ENCODE measurements at regions not wholly inside any gene's neighbourhood (a gene's known extent, or its start where the extent isn't known, plus 50 kb on each side); places are given as distances from the start of the nearest gene placed in this dataset.

DNA sequence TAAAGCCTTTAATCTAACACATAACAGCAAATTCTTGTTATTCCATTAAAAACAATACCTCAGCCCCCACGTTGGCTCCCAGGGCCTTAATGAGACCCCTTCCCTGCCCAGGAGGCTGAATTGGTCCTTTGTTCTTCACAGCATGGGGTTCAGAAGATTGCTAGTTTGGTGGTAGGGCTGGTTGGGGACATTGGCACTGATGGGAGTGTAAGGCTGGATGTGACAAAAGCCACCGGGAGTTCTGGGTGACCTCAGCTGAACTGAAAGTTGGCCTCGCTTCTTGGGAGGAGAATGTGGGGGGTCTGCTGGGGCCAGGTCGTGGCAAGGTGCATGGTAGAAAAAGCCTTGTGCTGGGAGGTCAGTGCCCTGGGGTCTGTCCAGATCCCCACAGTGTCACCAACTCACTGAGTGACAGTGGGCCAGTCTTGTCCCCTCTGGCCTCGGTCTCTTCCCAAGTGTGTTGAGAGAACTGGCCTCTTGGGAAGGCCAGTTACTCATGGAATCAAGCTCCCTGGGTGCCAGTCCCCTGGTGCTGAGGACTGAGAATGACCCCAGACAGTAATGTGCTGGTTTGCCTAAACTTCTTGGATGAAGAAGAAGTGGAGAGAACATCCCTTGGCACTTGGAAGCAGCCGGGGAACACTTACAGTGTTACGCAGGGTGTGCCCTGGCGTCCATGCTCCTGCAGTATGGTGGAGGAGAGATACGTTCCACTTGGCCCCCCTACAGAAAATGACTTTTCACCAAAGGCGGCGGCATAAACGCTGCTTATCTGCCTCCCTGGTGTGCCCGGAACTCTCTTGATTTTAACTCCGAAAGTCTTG is 283.7 kb upstream of the RTL1 start:
- no peak for DNase-seq (ENCODE audit: low read depth in 4 of 4, low spot score in 3 of 4)

DNA sequence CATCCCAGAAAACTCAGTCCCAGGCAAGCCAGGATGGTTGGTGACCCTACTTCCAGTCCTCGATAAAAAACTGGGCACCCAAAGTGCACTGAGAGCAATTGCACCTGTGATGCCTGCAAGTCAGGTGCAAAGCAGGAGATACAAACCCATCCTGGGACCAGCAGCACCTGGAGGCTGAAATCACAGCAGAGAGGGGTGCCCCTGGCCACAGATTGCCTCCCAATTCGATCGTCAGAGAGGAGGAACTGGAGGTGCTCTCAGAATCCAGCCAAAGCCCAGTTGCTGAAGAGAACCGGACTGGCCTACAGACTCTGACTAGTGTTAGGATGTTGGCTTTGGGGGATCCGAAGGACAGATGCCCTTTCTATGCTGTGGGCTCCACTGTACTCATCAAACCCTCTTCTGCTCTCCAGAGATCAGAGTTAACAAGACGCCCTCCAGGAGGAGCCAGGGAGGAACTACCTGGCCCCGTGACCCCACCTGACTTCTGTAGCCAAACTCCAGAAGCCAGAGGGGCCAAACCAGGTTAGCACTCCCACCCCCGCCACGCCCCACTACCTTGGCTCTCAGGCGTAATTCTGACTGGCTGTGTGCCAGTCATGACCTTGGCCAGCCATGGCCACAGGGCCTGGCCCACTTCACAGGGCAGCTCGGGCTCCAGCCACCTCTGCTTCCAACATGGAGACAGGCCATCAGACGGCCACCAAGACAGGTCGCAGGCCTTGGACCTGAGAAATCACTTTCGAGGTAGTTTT is 284.5 kb upstream of the RTL1 start:
- DNase-seq (ENCODE audit: low read depth in 4 of 4, low spot score in 3 of 4) = no peak

DNA sequence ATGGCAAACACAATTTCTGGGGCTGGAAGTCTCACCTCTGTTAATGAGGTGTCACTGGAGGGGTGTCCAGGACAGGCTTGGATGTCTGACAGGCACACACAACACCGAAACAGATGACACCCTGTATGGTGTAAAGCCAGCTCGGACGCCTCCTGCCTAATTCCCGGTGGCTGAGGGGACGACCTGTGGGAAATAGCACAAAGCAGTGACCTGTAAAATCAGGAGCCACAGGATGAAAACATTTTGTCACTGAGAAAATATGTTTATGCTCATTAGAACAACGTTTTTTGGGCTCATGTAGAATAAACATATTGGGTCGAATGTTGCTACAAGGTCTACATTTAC is 285.0 kb upstream of the RTL1 start:
- no peak for DNase-seq (ENCODE audit: low read depth in 4 of 4, low spot score in 3 of 4)

DNA sequence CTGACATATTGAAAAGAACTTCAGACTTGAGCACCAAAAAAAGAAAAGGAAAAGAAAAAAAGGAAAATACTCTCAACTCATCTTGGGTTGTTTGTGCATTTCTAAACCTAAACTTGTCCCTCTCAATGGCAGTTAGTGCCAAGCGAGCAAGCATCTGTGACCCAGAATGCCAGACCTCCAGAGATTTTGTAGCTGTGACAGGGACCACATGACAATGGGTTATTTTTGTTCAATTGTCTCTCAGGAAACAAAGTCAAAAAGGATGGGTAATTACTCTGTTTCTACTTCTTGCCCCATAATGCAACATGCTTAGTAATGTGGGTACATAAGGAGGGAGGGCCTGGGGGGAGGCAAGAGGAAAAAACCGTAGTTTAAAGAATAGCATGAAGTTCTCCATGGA is 285.7 kb upstream of the RTL1 start:
- DNase-seq (ENCODE audit: low read depth in 4 of 4, low spot score in 3 of 4) = no peak

DNA sequence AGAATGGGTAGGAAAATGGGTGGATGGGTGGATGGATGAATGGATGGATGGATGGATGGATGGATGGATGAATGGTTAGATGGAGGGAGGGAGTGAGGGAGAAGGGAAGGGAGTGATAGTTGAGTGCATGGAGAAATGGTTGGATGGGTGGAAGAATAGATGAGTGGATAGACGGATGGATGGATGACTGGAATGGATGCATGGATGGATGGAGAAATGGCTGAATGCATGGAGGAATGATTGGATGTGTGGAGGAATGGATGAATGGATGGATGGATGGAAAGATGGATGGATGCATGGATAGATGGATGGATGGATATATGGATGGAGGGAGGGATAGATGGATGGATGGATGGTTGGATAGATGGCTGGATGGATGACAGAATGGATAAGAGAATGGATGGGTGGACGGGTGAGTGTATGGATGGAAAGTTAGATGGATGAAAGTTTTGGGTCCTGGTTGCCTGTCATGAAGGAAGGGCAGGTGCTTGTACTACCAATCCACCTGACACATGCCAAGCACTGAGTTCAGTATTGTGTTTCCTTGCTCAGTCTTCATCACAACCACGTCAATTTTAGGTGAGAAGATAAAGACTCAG is 286.5 kb upstream of the RTL1 start:
- no peak for DNase-seq (ENCODE audit: low read depth in 4 of 4, low spot score in 3 of 4)

DNA sequence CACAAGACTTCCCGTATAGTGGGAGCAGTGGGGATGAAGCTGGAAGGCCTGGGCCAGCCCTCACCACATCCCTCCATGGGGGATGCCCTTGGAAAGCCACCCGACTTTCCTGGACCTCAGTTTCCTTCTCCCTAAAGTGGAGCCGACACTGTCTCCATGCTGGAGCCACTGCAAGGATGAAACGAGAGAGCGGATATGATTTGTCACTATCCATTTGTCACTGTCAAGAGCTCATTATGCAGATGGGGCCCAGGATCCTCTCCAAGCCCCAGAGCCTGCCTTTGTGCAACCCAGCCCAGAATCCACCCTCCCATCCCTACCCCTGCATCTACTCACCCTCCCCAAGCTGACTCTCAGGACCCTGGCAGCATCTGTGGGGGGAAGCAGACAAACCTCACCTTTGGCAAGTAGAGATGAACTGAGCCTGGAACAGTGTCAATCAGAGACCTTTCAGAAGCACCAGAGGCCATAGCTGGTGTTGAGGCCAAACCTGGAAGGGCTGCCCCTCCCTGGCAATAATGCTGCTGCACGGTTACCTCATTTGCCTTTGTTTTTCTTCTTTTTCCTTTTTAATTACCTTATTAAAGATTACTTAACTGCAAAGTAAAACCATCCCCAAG is 287.7 kb upstream of the RTL1 start:
- DNase-seq (ENCODE audit: low read depth in 4 of 4, low spot score in 3 of 4) = no peak

DNA sequence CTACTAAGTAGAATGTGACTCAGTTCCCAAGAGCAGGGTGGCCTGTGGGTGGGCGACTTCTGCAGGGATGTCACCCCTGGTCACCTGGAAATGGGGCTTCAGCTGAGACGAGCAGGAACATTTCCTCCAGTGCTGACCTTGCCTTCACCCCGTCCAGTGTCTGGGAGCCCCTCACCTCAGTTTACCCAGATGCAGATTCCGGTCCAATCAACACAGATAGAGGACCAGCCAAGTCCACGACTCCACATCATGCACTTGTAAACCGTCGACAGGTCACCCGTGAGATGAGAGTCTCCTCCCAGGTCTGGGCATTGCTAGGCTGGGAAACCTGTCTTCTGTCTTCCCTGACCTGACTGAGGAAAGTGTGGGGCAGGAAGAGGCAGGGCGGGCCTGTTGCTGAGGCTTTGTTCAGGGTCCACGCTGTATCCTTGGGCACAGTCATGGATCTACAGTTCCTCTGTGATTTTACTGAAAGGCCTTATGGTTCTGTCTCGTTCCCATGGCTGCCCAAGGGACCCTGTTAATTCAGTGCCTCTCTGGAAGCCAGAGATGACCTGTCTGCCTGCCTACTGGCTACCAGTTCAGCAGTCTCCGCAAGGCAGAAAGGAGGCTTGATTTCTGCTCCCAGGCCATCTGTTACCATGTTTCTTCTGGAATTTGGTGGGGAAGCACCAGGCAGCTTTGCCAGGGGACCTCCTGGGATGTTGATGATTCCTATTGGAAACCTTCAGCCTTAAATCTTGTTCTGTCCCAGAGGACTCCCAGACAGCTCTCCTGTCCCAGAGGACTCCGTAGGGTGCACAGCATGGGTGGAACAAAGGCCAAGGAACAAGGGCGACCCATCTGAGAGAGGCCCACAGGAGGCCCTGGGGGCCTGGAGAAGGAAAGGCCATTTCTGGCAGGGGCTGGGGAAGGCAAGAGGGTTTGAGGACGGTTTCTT is 288.5 kb upstream of the RTL1 start:
- DNase-seq (ENCODE audit: low read depth in 4 of 4, low spot score in 3 of 4) = no peak

DNA sequence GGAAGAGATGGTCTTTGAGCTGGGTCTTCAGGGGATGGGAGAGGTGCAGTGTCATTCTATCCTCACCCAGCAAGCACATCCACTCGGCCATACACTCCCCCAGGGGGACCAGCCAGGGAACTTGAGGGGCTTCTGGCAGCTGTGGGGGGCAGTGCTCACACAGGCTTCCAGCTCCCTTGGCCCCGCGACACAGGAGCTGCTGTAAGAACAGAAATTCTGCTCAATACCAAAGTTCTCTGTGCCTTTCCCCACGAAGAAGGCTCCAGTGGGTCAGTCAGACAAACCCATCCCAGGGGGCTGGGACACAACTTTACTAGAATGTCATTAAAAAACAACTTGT is 289.1 kb upstream of the RTL1 start:
- no peak for DNase-seq (ENCODE audit: low read depth in 4 of 4, low spot score in 3 of 4)

DNA sequence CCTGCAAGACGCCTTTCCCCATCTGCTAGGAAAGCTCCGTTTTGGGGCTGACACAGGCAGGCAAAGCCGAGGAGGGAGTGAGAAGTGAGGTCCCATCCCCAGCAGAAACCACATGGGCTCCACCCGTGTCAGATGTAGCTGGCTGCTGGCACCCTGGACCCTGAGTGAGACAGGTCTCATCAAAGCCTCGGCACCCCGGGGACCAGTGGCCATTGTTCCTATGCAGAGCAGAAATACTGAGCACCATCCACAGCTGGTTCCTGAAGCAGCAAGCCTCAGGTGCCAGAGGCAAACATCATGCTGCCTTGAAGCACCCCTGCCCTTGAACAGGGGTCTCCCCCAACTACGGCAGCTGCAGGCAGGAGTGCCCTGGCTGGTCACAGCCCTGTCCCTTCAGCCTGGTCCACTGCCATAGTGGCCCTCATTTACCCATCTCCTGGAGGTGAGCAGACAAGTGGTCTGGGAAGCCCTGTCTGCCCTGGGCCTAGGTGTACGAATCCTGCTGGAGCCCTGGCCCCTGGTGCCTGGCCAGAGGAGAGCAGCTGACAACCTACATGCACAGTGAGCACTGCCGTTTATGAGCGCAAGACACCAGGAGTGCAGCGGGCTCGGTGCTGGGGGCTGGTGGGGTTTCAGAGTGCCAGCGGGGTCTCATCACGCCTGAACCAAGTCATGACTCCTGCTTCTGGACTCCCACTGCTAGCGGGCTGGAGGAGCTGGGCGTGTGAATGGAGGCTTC is 289.8 kb upstream of the RTL1 start:
- DNase-seq (ENCODE audit: low read depth in 4 of 4, low spot score in 3 of 4) = no peak

DNA sequence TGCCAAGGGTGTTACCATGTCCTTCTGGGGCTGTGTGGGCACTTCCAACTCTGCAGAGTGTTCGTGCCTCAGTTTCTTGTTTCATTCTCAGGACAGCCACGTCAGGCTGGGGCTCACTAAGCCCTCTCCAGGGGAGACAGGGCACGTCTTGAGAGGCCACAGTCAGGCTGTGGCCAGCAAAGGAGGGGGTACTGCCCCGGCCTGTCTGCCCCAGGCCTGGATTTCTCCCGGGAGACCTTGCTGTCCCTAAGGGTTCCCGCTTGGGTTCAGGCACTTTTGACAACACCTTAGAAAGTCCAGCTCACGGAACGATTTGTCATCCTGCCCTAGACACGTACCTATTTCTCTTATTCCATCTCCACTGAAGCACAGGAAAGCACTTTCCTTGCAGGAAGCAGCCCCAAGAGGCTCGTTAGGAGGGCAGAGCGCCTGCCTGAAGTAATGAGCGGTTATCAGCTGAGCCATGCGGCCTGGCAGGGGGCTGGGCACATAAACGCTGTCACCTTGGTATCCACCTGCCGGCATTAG is 290.4 kb upstream of the RTL1 start:
- DNase-seq (ENCODE audit: low read depth in 4 of 4, low spot score in 3 of 4) = no peak

DNA sequence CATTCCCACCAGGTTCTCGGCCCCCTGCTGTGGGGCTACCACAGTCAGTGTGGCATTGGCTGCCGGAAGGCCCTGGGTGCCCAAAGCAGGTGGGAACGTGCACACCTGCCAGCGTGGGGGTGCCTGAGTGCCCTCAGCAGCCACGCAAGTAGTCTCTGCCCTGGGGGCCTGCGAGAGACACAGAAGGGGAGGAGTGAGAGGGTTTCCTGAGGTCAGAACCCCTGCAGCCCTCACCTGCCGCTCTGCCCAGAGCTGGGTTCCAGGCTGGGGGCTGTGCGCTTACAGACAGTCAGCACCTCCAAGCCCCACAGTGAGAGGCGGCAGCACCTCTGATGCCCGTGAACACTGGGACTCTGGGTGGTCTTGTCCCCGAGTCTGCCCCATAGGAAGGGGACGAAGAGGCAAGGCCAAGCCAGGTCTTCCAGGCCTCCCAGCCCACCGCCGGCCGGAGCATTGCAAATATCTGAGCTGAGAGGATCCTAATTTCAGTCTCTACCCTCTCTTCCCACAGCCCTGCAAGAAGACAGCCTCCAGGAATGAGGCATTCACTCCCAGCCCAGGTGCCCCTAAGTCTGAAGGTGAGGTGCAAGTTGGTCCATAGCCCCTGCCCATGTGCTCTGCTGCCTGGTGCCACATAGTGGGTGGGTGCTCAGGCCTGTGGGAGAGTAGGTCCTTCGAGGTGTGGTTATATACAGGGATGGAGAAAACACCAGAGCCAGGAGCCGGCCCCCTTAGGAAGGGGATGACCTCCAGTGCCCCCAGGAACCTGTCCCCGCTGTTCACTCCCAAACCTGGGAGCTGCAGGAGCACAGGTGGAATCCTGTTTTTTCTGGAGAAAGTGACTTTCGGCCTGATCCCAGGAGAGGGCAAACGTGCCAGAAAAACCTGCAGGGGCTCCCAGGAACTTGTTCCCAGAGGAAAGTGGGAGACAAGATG is 291.1 kb upstream of the RTL1 start:
- no peak for DNase-seq (ENCODE audit: low read depth in 4 of 4, low spot score in 3 of 4)

DNA sequence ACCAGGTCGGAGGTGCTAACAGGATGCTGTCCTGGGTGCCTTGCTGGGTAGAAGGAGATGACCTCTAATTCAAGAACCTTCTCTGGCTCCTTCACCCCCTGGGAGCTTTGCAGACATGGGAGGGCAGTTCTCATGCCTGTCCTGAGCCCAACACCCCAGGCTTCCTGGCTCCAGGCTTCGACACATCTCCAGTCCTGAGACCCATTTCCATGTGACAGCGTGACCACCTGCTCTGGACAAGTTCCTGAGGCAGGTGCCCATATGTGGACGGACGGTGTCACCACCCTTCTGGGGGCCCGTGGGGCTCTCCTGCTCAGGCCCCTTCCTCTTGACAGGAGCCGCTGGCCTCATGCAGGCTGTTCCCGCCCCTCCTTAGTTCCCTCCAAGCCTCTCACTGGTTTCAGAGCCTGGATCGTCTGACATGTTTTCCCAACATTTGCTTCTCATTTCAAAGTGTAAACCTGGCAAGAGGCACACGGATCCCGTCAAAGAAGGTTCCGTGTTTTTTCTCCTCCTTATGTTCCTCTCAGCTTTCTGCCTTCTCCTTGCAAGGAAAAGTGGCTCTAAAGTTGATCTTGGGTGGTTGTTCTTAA is 291.9 kb upstream of the RTL1 start:
- no peak for DNase-seq (ENCODE audit: low read depth in 4 of 4, low spot score in 3 of 4)

DNA sequence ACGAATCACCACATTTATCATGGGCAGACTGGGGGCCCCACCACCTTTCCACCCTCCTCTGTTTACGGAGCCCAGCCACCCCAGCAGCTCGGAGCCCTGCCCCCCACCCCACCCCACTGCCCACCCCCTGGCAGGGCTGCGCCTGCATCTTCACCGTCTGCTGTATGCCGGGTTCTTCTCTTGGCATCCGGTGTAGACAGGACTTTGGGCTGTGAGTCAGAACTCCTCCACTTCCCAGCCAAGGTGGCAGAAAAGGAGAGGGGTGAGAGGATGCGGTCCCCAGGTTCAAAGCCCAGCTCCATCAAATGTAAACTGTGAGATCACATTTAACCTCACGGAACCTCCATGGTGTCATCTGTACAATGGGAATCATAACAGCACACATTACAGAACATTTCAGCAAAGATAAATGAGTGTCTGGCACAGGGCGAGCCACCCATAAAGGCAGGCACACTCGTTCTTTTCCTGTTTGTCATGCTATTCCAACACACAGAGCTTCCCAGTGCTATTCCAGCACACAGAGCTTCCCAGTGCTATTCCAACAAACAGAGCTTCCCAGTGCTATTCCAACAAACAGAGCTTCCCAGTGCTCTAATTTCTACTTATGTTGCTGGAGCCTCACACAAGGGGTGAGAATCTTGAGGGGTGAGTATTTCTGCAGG is 292.7 kb upstream of the RTL1 start:
- no peak for DNase-seq (ENCODE audit: low read depth in 4 of 4, low spot score in 3 of 4)

DNA sequence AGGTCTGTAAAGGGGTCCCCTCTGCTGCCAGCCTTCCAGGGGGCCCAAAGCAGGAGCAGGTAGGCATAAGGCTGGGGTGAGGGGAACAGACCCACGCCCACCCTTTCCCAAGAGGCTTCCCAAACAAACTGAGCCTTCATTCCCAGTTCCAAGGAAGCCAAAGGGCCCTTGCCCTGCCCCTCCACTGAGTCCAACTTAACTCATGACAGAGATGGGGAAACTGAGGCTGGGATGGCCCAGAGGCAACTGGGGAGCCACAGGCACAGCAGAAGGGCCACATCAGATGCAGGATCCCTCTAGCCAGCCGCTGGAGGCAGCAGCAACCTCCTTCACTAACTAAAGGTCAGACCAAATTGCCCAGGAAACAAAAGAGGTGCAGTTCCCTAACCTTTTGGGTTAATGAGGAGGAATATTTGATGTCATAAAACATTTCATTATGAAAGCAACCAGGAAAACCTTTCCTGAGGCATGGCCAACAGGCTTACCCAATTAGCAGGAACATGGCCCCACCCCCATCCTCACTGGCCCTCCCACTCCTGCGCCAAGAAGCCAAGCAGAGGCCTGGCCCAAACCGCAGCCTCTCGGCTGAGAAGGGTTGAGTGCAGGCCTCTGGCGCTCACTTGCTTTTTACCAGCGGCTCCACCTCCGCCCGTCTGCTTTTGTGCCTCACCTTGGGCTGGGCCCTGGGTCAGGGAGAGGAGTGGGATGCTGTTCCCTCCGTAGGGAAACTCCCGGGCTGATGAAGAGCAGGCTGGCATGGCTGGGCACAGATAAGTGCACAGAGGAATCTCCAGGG is 293.5 kb upstream of the RTL1 start:
- DNase-seq (ENCODE audit: low read depth in 4 of 4, low spot score in 3 of 4) = no peak

DNA sequence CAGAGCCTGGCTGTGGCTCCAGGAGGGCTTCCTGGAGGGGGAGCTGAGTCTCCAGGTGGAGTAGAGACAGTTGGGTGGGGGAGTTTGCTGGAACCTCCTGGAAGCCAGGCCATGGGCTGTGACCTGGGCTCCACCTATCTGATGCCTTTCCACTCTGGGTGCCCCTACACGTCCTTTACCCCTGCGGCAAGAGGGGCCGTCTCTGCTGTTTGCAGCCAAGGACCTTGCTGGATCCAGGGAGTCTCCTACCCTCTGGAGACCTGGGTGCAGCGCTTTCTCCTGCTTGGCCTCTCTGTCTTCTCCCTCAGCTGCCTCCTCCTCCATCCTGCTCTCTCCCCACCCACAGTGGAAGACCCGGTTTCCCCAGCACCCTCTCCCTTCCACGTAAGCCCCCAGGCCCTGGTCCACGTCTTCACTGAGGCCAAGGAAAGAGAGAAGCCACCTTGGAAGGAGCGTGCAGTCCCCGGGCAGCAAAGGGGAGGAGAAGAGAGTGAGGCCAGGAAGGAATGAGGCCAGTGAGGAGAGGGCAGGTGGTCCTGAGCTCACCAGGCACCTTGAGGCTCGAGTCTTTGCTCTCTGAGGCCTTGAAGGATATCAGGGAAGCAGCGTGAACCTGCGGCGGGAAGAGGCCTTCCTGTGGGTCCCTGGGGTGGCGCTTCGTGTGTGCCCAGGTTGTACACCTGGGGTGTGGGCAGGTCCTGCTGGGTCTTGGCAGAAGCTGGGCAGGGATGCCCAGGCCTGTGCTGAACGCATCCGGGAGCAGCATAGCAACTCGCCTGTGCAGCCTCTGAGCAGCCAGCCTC is 294.3 kb upstream of the RTL1 start:
- DNase-seq (ENCODE audit: low read depth in 4 of 4, low spot score in 3 of 4) = no peak
